Liver (tissue), 8 donors: ENCODE measurements at regions not wholly inside any gene's neighbourhood (a gene's known extent, or its start where the extent isn't known, plus 50 kb on each side); places are given as distances from the start of the nearest gene placed in this dataset.

Experiments
- DNase-seq: peaks from one replicate; pipeline ENCODE4 v3.0.0-alpha.2; 2017; ENCODE audit warnings: low spot score
- H3K27ac ChIP-seq, 2 donors: one replicate each; pipeline ENCODE4 v1.7.0; 2013; ENCODE audit warnings: inconsistent platforms in 2 of 2, low read length in 2 of 2, control low read depth in 1 of 2, low read depth in 1 of 2, mild to moderate bottlenecking in 1 of 2
- H3K27me3 ChIP-seq, 4 donors: one replicate each; pipeline versions ENCODE4 v1.6.1 to v1.7.0; 2013; ENCODE audit warnings: low read length in 3 of 4, inconsistent platforms in 1 of 4, mild to moderate bottlenecking in 1 of 4, moderate library complexity in 1 of 4; ENCODE audit not compliant: control insufficient read depth in 4 of 4, insufficient read depth in 4 of 4
- H3K36me3 ChIP-seq, 4 donors: one replicate each; pipeline versions ENCODE4 v1.6.1 to v1.7.0; 2013; ENCODE audit warnings: low read length in 3 of 4, mild to moderate bottlenecking in 3 of 4, low read depth in 1 of 4, moderate library complexity in 1 of 4; ENCODE audit not compliant: control insufficient read depth in 4 of 4, insufficient read depth in 3 of 4
- H3K4me1 ChIP-seq, 4 donors: one replicate each; pipeline versions ENCODE4 v1.6.1 to v1.7.0; 2013; ENCODE audit warnings: low read length in 3 of 4, mild to moderate bottlenecking in 3 of 4, moderate library complexity in 1 of 4; ENCODE audit not compliant: control insufficient read depth in 4 of 4, insufficient read depth in 4 of 4
- H3K4me3 ChIP-seq, 3 donors: one replicate each; pipeline versions ENCODE4 v1.6.1 to v1.7.0; 2013; ENCODE audit warnings: low read length in 3 of 3, control low read depth in 1 of 3, low read depth in 1 of 3, mild to moderate bottlenecking in 1 of 3
- H3K9ac ChIP-seq, 2 donors: one replicate each; pipeline ENCODE4 v1.7.0; 2013; ENCODE audit warnings: low read length in 2 of 2, mild to moderate bottlenecking in 2 of 2, moderate library complexity in 2 of 2, control low read depth in 1 of 2, low read depth in 1 of 2
- H3K9me3 ChIP-seq, 4 donors: one replicate each; pipeline versions ENCODE4 v1.6.1 to v1.7.0; 2013; ENCODE audit warnings: low read length in 3 of 4; ENCODE audit not compliant: control insufficient read depth in 4 of 4
- EGR1 ChIP-seq, 2 donors: IDR thresholded peaks; 2 replicates each; pipeline ENCODE4 v1.6.1; 2016 to 2018; ENCODE audit warnings: antibody characterized with exemption in 2 of 2, low read depth in 2 of 2
- FOXA1 ChIP-seq: IDR thresholded peaks from 2 replicates; pipeline ENCODE4 v1.6.1; 2016; ENCODE audit warnings: antibody characterized with exemption
- FOXA2 ChIP-seq: IDR thresholded peaks from 2 replicates; pipeline ENCODE4 v1.6.1; 2016; ENCODE audit warnings: antibody characterized with exemption
- HNF4A ChIP-seq, 2 donors: conservative IDR thresholded peaks; 2 replicates each; pipeline ENCODE4 v1.6.1; 2016; ENCODE audit warnings: antibody characterized with exemption in 2 of 2, mild to moderate bottlenecking in 2 of 2
- HNF4G ChIP-seq: IDR thresholded peaks from 2 replicates; pipeline ENCODE4 v1.6.1; 2016; ENCODE audit warnings: antibody characterized with exemption
- JUND ChIP-seq, 2 donors: IDR thresholded peaks; 2 replicates each; pipeline ENCODE4 v1.6.1; 2016; ENCODE audit warnings: antibody characterized with exemption in 2 of 2
- RAD21 ChIP-seq, 2 donors: IDR thresholded peaks; 2 replicates each; pipeline ENCODE4 v1.6.1; 2016; ENCODE audit warnings: antibody characterized with exemption in 2 of 2, mild to moderate bottlenecking in 2 of 2
- RXRA ChIP-seq, 2 donors: IDR thresholded peaks; 2 replicates each; pipeline ENCODE4 v1.6.1; 2017 to 2018; ENCODE audit warnings: antibody characterized with exemption in 2 of 2, mild to moderate bottlenecking in 1 of 2
- TAF1 ChIP-seq: conservative IDR thresholded peaks from 2 replicates; pipeline ENCODE4 v1.6.1; 2016; ENCODE audit warnings: antibody characterized with exemption, mild to moderate bottlenecking
- YY1 ChIP-seq: IDR thresholded peaks from 2 replicates; pipeline ENCODE4 v1.6.1; 2016; ENCODE audit warnings: antibody characterized with exemption, mild to moderate bottlenecking
- WGBS: extraction: QIAGEN DNeasy Blood & Tissue Kit; methylation state at CpG from one replicate; pipeline ENCODE4 v1.1.7; 2013; 5-methylcytosine and 5-hydroxymethylcytosine counted together
- TF ChIP-seq, protein P1 (sequence below): IDR thresholded peaks from 2 replicates; pipeline ENCODE4 v1.6.1; 2016; ENCODE audit warnings: antibody characterized with exemption
- TF ChIP-seq, protein P2 (sequence below): IDR thresholded peaks from 2 replicates; pipeline ENCODE4 v1.6.1; 2016; ENCODE audit warnings: antibody characterized with exemption, mild to moderate bottlenecking
- TF ChIP-seq, protein P3 (sequence below): IDR thresholded peaks from 2 replicates; pipeline ENCODE4 v1.6.1; 2016; ENCODE audit warnings: antibody characterized with exemption
- TF ChIP-seq, protein P4 (sequence below): fragments of 150-350 bp; IDR thresholded peaks from 2 replicates; pipeline ENCODE4 v1.5.1; 2017; ENCODE audit warnings: improper control_type of control experiment, low read depth, low read length; ENCODE audit not compliant: missing input control
- TF ChIP-seq, protein P5 (sequence below): IDR thresholded peaks from 2 replicates; pipeline ENCODE4 v1.6.1; 2016; ENCODE audit warnings: antibody characterized with exemption
- donor health status: healthy.
- donor health status: healthy.
- donor health status: healthy.
- donor health status: healthy.
- donor health status: healthy.

DNA sequence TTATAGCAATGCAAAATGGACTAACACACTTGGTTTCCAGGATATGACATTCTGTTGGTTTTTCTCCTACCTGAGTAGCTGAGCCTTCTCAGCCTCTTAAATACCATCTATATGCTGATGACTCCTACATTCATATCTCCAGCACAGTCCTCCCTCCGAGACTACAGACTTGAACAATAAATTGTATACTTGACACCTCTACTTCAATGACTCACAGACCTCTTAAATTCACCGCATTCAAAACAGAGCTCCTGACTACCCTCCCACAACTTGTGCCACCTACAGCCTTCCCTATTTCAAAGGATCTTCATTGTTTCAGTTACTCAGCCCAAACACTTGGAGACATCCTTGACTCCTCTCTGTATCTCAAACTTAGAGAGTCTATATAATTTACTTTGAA lies 66.8 kb upstream of the ASB17 start:
- DNase-seq, result no peak
- Histone ChIP-seq H3K27ac (no peak overlapping the region), H3K9me3 (peaks cover 0 to 1% (median 0%) of the 10 kb centered on the region in 4 donors), H3K36me3 (no peaks in the 10 kb centered on the region), H3K9ac (no peak overlapping the region), H3K4me1 (no peaks in the 10 kb centered on the region), H3K4me3 (no peak overlapping the region), H3K27me3 (no peaks in the 10 kb centered on the region)
- TF ChIP-seq, protein P1, sequence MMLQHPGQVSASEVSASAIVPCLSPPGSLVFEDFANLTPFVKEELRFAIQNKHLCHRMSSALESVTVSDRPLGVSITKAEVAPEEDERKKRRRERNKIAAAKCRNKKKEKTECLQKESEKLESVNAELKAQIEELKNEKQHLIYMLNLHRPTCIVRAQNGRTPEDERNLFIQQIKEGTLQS, result no peak
- TF ChIP-seq, protein P2, sequence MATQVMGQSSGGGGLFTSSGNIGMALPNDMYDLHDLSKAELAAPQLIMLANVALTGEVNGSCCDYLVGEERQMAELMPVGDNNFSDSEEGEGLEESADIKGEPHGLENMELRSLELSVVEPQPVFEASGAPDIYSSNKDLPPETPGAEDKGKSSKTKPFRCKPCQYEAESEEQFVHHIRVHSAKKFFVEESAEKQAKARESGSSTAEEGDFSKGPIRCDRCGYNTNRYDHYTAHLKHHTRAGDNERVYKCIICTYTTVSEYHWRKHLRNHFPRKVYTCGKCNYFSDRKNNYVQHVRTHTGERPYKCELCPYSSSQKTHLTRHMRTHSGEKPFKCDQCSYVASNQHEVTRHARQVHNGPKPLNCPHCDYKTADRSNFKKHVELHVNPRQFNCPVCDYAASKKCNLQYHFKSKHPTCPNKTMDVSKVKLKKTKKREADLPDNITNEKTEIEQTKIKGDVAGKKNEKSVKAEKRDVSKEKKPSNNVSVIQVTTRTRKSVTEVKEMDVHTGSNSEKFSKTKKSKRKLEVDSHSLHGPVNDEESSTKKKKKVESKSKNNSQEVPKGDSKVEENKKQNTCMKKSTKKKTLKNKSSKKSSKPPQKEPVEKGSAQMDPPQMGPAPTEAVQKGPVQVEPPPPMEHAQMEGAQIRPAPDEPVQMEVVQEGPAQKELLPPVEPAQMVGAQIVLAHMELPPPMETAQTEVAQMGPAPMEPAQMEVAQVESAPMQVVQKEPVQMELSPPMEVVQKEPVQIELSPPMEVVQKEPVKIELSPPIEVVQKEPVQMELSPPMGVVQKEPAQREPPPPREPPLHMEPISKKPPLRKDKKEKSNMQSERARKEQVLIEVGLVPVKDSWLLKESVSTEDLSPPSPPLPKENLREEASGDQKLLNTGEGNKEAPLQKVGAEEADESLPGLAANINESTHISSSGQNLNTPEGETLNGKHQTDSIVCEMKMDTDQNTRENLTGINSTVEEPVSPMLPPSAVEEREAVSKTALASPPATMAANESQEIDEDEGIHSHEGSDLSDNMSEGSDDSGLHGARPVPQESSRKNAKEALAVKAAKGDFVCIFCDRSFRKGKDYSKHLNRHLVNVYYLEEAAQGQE, result no peak
- TF ChIP-seq, protein P3, sequence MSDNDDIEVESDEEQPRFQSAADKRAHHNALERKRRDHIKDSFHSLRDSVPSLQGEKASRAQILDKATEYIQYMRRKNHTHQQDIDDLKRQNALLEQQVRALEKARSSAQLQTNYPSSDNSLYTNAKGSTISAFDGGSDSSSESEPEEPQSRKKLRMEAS, result no peak
- TF ChIP-seq FOXA2 (no peak), FOXA1 (no peak), RXRA (IDR thresholded peaks at IDR 0.05) (no peak), EGR1 (IDR thresholded peaks at IDR 0.05; ENCODE audit: low read depth in 2 of 2) (no peak), JUND (IDR thresholded peaks at IDR 0.05) (no peak)
- 89% methylated on average over 2 of the region's 2 CpGs for WGBS

DNA sequence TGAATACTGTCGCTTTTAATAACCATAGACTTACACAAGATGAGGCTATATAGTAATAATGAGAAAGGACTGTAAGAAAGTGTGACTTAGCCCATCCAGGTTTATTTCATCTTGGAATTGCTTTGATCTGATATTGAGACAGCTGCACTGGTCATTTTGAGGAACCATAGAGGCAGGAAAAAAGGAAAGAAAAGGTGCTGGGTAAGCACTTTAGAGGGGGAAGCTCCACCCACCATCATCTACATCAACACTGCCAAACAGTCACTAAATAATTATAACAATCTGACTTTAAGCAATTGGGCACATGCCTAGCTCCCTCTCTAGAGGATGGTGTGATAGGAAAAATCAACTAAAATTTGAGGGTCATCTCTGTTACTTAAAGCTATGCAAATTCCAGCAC lies 70.6 kb upstream of the ST6GALNAC3 start:
- Histone ChIP-seq H3K4me1 (no peaks in the 10 kb centered on the region), H3K9ac (no peak overlapping the region), H3K36me3 (no peaks in the 10 kb centered on the region), H3K27ac (no peak overlapping the region), H3K9me3 (no peaks in the 10 kb centered on the region), H3K27me3 (no peaks in the 10 kb centered on the region), H3K4me3 (no peak overlapping the region)
- TF ChIP-seq RAD21 (IDR thresholded peaks at IDR 0.05) (no peak), TAF1 (no peak), YY1 (no peak), FOXA1 (no peak), HNF4G (no peak), HNF4A (conservative IDR thresholded peaks at IDR 0.05) (no peak), JUND (IDR thresholded peaks at IDR 0.05) (no peak)
- TF ChIP-seq, protein P4, sequence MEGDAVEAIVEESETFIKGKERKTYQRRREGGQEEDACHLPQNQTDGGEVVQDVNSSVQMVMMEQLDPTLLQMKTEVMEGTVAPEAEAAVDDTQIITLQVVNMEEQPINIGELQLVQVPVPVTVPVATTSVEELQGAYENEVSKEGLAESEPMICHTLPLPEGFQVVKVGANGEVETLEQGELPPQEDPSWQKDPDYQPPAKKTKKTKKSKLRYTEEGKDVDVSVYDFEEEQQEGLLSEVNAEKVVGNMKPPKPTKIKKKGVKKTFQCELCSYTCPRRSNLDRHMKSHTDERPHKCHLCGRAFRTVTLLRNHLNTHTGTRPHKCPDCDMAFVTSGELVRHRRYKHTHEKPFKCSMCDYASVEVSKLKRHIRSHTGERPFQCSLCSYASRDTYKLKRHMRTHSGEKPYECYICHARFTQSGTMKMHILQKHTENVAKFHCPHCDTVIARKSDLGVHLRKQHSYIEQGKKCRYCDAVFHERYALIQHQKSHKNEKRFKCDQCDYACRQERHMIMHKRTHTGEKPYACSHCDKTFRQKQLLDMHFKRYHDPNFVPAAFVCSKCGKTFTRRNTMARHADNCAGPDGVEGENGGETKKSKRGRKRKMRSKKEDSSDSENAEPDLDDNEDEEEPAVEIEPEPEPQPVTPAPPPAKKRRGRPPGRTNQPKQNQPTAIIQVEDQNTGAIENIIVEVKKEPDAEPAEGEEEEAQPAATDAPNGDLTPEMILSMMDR, result no peak
- TF ChIP-seq, protein P1, result no peak
- TF ChIP-seq, protein P5, sequence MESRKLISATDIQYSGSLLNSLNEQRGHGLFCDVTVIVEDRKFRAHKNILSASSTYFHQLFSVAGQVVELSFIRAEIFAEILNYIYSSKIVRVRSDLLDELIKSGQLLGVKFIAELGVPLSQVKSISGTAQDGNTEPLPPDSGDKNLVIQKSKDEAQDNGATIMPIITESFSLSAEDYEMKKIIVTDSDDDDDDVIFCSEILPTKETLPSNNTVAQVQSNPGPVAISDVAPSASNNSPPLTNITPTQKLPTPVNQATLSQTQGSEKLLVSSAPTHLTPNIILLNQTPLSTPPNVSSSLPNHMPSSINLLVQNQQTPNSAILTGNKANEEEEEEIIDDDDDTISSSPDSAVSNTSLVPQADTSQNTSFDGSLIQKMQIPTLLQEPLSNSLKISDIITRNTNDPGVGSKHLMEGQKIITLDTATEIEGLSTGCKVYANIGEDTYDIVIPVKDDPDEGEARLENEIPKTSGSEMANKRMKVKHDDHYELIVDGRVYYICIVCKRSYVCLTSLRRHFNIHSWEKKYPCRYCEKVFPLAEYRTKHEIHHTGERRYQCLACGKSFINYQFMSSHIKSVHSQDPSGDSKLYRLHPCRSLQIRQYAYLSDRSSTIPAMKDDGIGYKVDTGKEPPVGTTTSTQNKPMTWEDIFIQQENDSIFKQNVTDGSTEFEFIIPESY, result no peak
- TF ChIP-seq, protein P2, result no peak
- 72% methylated on average over 1 of the region's 1 CpG for WGBS
- no peak for DNase-seq
